MCF 10A (cell line): ENCODE measurements at regions not wholly inside any gene's neighbourhood (a gene's known extent, or its start where the extent isn't known, plus 50 kb on each side); places are given as distances from the start of the nearest gene placed in this dataset.

Source experiments
- BruUV-seq: library from RNA; stranded (reverse); fragments of 400-500 nt; replicated peaks from 2 replicates; lab custom pipeline; 2021; lab: Mats Ljungman, UMichigan
- CTCF ChIA-PET: fragments of 300-600 bp; sonication (Branson Sonifier 250); formaldehyde crosslinking; extraction: SDS; loops from one replicate; lab custom pipeline; 2021; ENCODE audit warnings: antibody characterized with exemption, inconsistent platforms; lab: Yijun Ruan, JAX
- POLR2A ChIA-PET: fragments of 300-600, 350-650 bp; sonication (Branson Sonifier 250); formaldehyde crosslinking; extraction: SDS; loops from one replicate; lab custom pipeline; 2020; ENCODE audit warnings: antibody characterized with exemption, inconsistent platforms; lab: Yijun Ruan, JAX
- DNase-seq: peaks from one replicate; pipeline ENCODE4 v3.0.0-alpha.2; 2018; ENCODE audit not compliant: unreplicated experiment
- H3K27ac Mint-ChIP-seq: one replicate; pipeline ENCODE4 v1.8.0; 2022; ENCODE audit warnings: mild to moderate bottlenecking, low read depth, mixed read lengths; ENCODE audit not compliant: unreplicated experiment
- H3K27me3 Mint-ChIP-seq: one replicate; pipeline ENCODE4 v1.8.0; 2022; ENCODE audit warnings: mixed read lengths; ENCODE audit not compliant: insufficient read depth, unreplicated experiment
- H3K36me3 Mint-ChIP-seq: one replicate; pipeline ENCODE4 v1.8.0; 2022; ENCODE audit warnings: mild to moderate bottlenecking, moderate library complexity, mixed read lengths; ENCODE audit not compliant: insufficient read depth, unreplicated experiment
- H3K4me1 Mint-ChIP-seq: one replicate; pipeline ENCODE4 v1.8.0; 2022; ENCODE audit warnings: mixed read lengths; ENCODE audit not compliant: insufficient read depth, unreplicated experiment
- H3K4me3 Mint-ChIP-seq: one replicate; pipeline ENCODE4 v1.8.0; 2022; ENCODE audit warnings: mild to moderate bottlenecking, moderate library complexity, mixed read lengths; ENCODE audit not compliant: unreplicated experiment
- H3K9me3 Mint-ChIP-seq: one replicate; pipeline ENCODE4 v1.8.0; 2022; ENCODE audit warnings: mixed read lengths; ENCODE audit not compliant: unreplicated experiment
- intact Hi-C: fragments of 100-400 bp; cut with micrococcal nuclease; formaldehyde crosslinking; loops from 2 replicates; pipeline ENCODE4 v1.14.1; 2022
- TF ChIP-seq, protein P1 (sequence below): fragments of 200-600 bp; IDR thresholded peaks from one replicate; pipeline ENCODE4 v1.8.0; 2022; ENCODE audit warnings: antibody characterized with exemption, mild to moderate bottlenecking; ENCODE audit not compliant: unreplicated experiment

GRCh38 chr3:1495466-1495865 lies 402.6 kb downstream of the CNTN6 start:
- Mint-ChIP-seq H3K4me1 (peaks cover 3% of the 10 kb centered on the region), H3K36me3 (no peaks in the 10 kb centered on the region), H3K27me3 (no peaks in the 10 kb centered on the region), H3K27ac (no peak overlapping the region), H3K9me3 (no peaks in the 10 kb centered on the region), H3K4me3 (no peak overlapping the region)
- BruUV-seq: no TSS peak
- TF ChIP-seq, protein P1, sequence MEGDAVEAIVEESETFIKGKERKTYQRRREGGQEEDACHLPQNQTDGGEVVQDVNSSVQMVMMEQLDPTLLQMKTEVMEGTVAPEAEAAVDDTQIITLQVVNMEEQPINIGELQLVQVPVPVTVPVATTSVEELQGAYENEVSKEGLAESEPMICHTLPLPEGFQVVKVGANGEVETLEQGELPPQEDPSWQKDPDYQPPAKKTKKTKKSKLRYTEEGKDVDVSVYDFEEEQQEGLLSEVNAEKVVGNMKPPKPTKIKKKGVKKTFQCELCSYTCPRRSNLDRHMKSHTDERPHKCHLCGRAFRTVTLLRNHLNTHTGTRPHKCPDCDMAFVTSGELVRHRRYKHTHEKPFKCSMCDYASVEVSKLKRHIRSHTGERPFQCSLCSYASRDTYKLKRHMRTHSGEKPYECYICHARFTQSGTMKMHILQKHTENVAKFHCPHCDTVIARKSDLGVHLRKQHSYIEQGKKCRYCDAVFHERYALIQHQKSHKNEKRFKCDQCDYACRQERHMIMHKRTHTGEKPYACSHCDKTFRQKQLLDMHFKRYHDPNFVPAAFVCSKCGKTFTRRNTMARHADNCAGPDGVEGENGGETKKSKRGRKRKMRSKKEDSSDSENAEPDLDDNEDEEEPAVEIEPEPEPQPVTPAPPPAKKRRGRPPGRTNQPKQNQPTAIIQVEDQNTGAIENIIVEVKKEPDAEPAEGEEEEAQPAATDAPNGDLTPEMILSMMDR: no peak
- ChIA-PET POLR2A (no interaction called here), CTCF (interaction anchor here (0.5 kb wide), 1 partner anchor 1063 kb away, joined by 3 read pairs; no protein-coding TSS in a partner anchor)
- intact Hi-C loops: no loop called here
- no peak for DNase-seq

DNA sequence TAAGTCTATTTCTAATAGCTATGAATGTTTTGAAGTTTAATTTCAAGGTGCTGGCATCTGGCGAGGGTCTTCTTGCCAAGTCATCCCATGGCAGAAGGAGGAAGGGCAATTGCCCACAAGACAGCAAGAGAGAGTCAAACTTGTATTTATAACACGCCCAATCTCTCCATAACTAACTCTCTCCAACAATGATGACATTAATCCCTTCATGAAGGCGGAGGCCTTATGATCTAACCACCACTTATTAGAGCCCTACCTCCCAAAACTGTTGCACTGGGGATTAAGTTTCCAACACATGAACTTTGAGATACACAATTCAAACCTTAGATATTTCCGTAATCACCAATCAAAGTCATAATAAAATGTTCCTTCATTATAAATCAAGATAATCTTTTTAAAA lies 406.9 kb downstream of the CNTN6 start:
- Mint-ChIP-seq H3K4me1 (peaks cover 17% of the 10 kb centered on the region), H3K36me3 (no peaks in the 10 kb centered on the region), H3K27me3 (no peaks in the 10 kb centered on the region), H3K4me3 (no peak overlapping the region), H3K27ac (no peak overlapping the region), H3K9me3 (no peaks in the 10 kb centered on the region)
- DNase-seq: no peak
- BruUV-seq: no TSS peak
- intact Hi-C loops: no loop called here
- ChIA-PET CTCF (no interaction called here), POLR2A (no interaction called here)
- TF ChIP-seq, protein P1: no peak

GRCh38 chr3:1501406-1502115 lies 408.7 kb downstream of the CNTN6 start:
- TF ChIP-seq, protein P1: no peak
- H3K4me3 Mint-ChIP-seq: no peak overlapping the region

GRCh38 chr3:1506090-1506489 lies 413.3 kb downstream of the CNTN6 start:
- no peak overlapping the region for H3K27ac Mint-ChIP-seq
- no peaks in the 10 kb centered on the region for H3K27me3 Mint-ChIP-seq
- peaks cover 8% of the 10 kb centered on the region for H3K4me1 Mint-ChIP-seq
- DNase-seq: no peak
- BruUV-seq: no TSS peak
- H3K4me3 Mint-ChIP-seq: no peak overlapping the region
- intact Hi-C loops: no loop called here
- CTCF ChIA-PET: interaction anchor here (0.6 kb wide), 1 partner anchor 416 kb away, joined by 3 read pairs; no protein-coding TSS in a partner anchor
- no peaks in the 10 kb centered on the region for H3K36me3 Mint-ChIP-seq
- TF ChIP-seq, protein P1: no peak
- POLR2A ChIA-PET: no interaction called here
- no peaks in the 10 kb centered on the region for H3K9me3 Mint-ChIP-seq

More at GRCh38 chr3:1501406-1502115, 408.7 kb downstream of the CNTN6 start:
- CTCF ChIA-PET: interaction anchor here (0.7 to 1.5 kb wide), 2 partner anchors 75 to 106 kb away, joined by 3 to 5 read pairs; no protein-coding TSS in a partner anchor
- no peaks in the 10 kb centered on the region for H3K36me3 Mint-ChIP-seq
- no peaks in the 10 kb centered on the region for H3K9me3 Mint-ChIP-seq
- intact Hi-C loops: no loop called here
- POLR2A ChIA-PET: interaction anchor here (1.2 kb wide), 1 partner anchor 87 kb away, joined by 3 read pairs; no protein-coding TSS in a partner anchor
- no TSS peak for BruUV-seq
- no peak for DNase-seq
- peaks cover 17% of the 10 kb centered on the region for H3K4me1 Mint-ChIP-seq
- H3K27me3 Mint-ChIP-seq: no peaks in the 10 kb centered on the region
- no peak overlapping the region for H3K27ac Mint-ChIP-seq
